ENCODE measurements at regions not wholly inside any gene's neighbourhood (a gene's known extent, or its start where the extent isn't known, plus 50 kb on each side); places are given as distances from the start of the nearest gene placed in this dataset.

GRCh38 chr5:101431201-101431600 is 528.1 kb upstream of the ST8SIA4 start:
- Histone ChIP-seq H3K27ac (ENCODE audit: low read depth, low read length) (no peak overlapping the region), H3K23ac (ENCODE audit: insufficient read length) (no peak overlapping the region), H3K4me2 (ENCODE audit: insufficient read depth in 1 of 2, low read depth in 2 of 2, low read length in 2 of 2) (no peak overlapping the region), H4K5ac (ENCODE audit: insufficient read length, low read depth, low read length) (no peak overlapping the region), H4K91ac (replicated peaks; ENCODE audit: insufficient read length, low read length) (no peak overlapping the region), H2BK20ac (ENCODE audit: low read length) (no peak overlapping the region), H3K27me3 (replicated peaks in 1 of 4; ENCODE audit: control insufficient read depth in 3 of 4, extremely low read depth in 1 of 4, insufficient read depth in 3 of 4, low read length in 3 of 4) (no peaks in the 10 kb centered on the region), H3K18ac (ENCODE audit: extremely low read depth, low read length) (no peak overlapping the region), H4K8ac (ENCODE audit: extremely low read depth, insufficient read depth, low read length) (no peak overlapping the region), H3K9me3 (ENCODE audit: insufficient read depth in 2 of 2, low read depth in 1 of 2, low read length in 1 of 2) (no peaks in the 10 kb centered on the region), H4K20me1 (replicated peaks in 1 of 2; ENCODE audit: control insufficient read depth in 1 of 2, insufficient read depth in 2 of 2, low read length in 2 of 2) (no peaks in the 10 kb centered on the region), H2BK15ac (ENCODE audit: low read length) (no peak overlapping the region), H3K36me3 (ENCODE audit: control insufficient read depth in 2 of 4, insufficient read depth in 4 of 4, low read length in 3 of 4) (no peaks in the 10 kb centered on the region), H2AK5ac (ENCODE audit: low read depth, low read length) (no peak overlapping the region), H3K79me2 (ENCODE audit: control insufficient read depth in 1 of 2, insufficient read depth in 2 of 2, low read length in 2 of 2) (no peaks in the 10 kb centered on the region), H3K4me3 (ENCODE audit: extremely low read depth in 1 of 4, insufficient read depth in 2 of 4, low read depth in 3 of 4, low read length in 4 of 4) (no peak overlapping the region), H3K4me1 (replicated peaks in 1 of 4; ENCODE audit: control insufficient read depth in 3 of 4, insufficient read depth in 4 of 4, low read length in 3 of 4) (no peaks in the 10 kb centered on the region), H3K4ac (replicated peaks; ENCODE audit: insufficient read length, low read depth, low read length) (no peak overlapping the region), H2BK12ac (ENCODE audit: low read depth, low read length) (no peak overlapping the region), H3K56ac (replicated peaks; ENCODE audit: insufficient read length, low read depth, low read length) (no peak overlapping the region), H3K9ac (replicated peaks in 1 of 4; ENCODE audit: extremely low read depth in 1 of 4, low read depth in 3 of 4, low read length in 3 of 4) (no peak overlapping the region), H3K23me2 (ENCODE audit: low read depth, low read length) (no peaks in the 10 kb centered on the region; the same call in 1 of the 2 replicates), H2BK120ac (replicated peaks; ENCODE audit: low read depth, low read length) (no peak overlapping the region), H2BK5ac (ENCODE audit: low read depth, low read length) (no peak overlapping the region), H3K14ac (ENCODE audit: insufficient read length) (no peak overlapping the region), H3K79me1 (ENCODE audit: low read depth, low read length) (no peaks in the 10 kb centered on the region), H2AFZ (ENCODE audit: low read length) (no peak overlapping the region)
- POLR2A ChIA-PET (ENCODE audit: partially characterized antibody): no interaction called here
- DNase-seq (ENCODE audit: low read depth in 1 of 2, low spot score in 2 of 2): no peak
- 92% methylated on average over 1 of the region's 1 CpG; no CpG with 5 or more reads in 1 of the 2 experiments for WGBS, 2 experiments (ENCODE audit: extremely low coverage in 1 of 2, insufficient coverage in 1 of 2, insufficient read length in 1 of 2, insufficient replicate concordance in 2 of 2, low coverage in 1 of 2, low lambda C conversion rate in 2 of 2, missing lambda C conversion rate in 1 of 2)
- FAIRE-seq: no peak
- TF ChIP-seq MAX (IDR thresholded peaks at IDR 0.05) (no peak), BCL11A (IDR thresholded peaks at IDR 0.05; ENCODE audit: low read depth in 2 of 2, low read length in 2 of 2) (no peak)
- CTCF ChIA-PET (ENCODE audit: partially characterized antibody): no interaction called here

Data from H1 (cell line).